ENCODE measurements at regions not wholly inside any gene's neighbourhood (a gene's known extent, or its start where the extent isn't known, plus 50 kb on each side); places are given as distances from the start of the nearest gene placed in this dataset.

GRCh38 chr4:128735714-128736113 lies 73.8 kb upstream of the JADE1 start:
- H3K4me3 ChIP-seq (ENCODE audit: low read depth, low read length): no peak overlapping the region
- no peak for DNase-seq (ENCODE audit: low read depth, low spot score)
- no peaks in the 10 kb centered on the region for H3K27me3 ChIP-seq (ENCODE audit: control insufficient read depth, insufficient read depth, low read length)
- ChIA-PET CTCF (no interaction called here), POLR2A (no interaction called here)
- no peak for TF ChIP-seq CTCF (IDR thresholded peaks at IDR 0.05; ENCODE audit: low read depth, low read length)
- H3K27ac ChIP-seq (ENCODE audit: low read depth, low read length): no peak overlapping the region
- H3K9me3 ChIP-seq (ENCODE audit: control insufficient read depth, insufficient read depth, low read length): no peaks in the 10 kb centered on the region

- POLR2A ChIA-PET: no interaction called here
- no peak for TF ChIP-seq CTCF (IDR thresholded peaks at IDR 0.05; ENCODE audit: low read depth, low read length)
- CTCF ChIA-PET: interaction anchor here (0.6 kb wide), 1 partner anchor 60 kb away, joined by 3 read pairs; no protein-coding TSS in a partner anchor
These were observed 81.3 kb upstream of the JADE1 start for GRCh38 chr4:128728190-128728589.

GRCh38 chr4:128727658-128728057 lies 81.8 kb upstream of the JADE1 start:
- POLR2A ChIA-PET: no interaction called here
- H3K9me3 ChIP-seq (ENCODE audit: control insufficient read depth, insufficient read depth, low read length): no peaks in the 10 kb centered on the region
- H3K27me3 ChIP-seq (ENCODE audit: control insufficient read depth, insufficient read depth, low read length): no peaks in the 10 kb centered on the region
- no peak for DNase-seq (ENCODE audit: low read depth, low spot score)
- TF ChIP-seq CTCF (IDR thresholded peaks at IDR 0.05; ENCODE audit: low read depth, low read length): no peak
- CTCF ChIA-PET: no interaction called here
- no peak overlapping the region for H3K4me3 ChIP-seq (ENCODE audit: low read depth, low read length)
- H3K27ac ChIP-seq (ENCODE audit: low read depth, low read length): no peak overlapping the region

More at GRCh38 chr4:128728190-128728589, 81.3 kb upstream of the JADE1 start:
- Histone ChIP-seq H3K4me3 (ENCODE audit: low read depth, low read length) (no peak overlapping the region), H3K27me3 (ENCODE audit: control insufficient read depth, insufficient read depth, low read length) (no peaks in the 10 kb centered on the region), H3K27ac (ENCODE audit: low read depth, low read length) (no peak overlapping the region), H3K9me3 (ENCODE audit: control insufficient read depth, insufficient read depth, low read length) (no peaks in the 10 kb centered on the region)
- no peak for DNase-seq (ENCODE audit: low read depth, low spot score)

- POLR2A ChIA-PET: interaction anchor here (0.7 to 0.8 kb wide), 3 partner anchors 151 to 172 kb away, joined by 3 to 4 read pairs (median 3); no protein-coding TSS in a partner anchor
- Histone ChIP-seq H3K4me3 (ENCODE audit: low read depth, low read length) (no peak overlapping the region), H3K27me3 (ENCODE audit: control insufficient read depth, insufficient read depth, low read length) (no peaks in the 10 kb centered on the region), H3K27ac (ENCODE audit: low read depth, low read length) (no peak overlapping the region), H3K9me3 (ENCODE audit: control insufficient read depth, insufficient read depth, low read length) (no peaks in the 10 kb centered on the region)
- TF ChIP-seq CTCF (IDR thresholded peaks at IDR 0.05; ENCODE audit: low read depth, low read length): no peak
- no peak for DNase-seq (ENCODE audit: low read depth, low spot score)
- CTCF ChIA-PET: interaction anchor here (1.2 kb wide), 1 partner anchor 34 kb away, joined by 3 read pairs; no protein-coding TSS in a partner anchor
These were observed 84.0 kb upstream of the JADE1 start for GRCh38 chr4:128725405-128726055.

- ChIA-PET CTCF (no interaction called here), POLR2A (no interaction called here)
- no peak for DNase-seq (ENCODE audit: low read depth, low spot score)
- no peak for TF ChIP-seq CTCF (IDR thresholded peaks at IDR 0.05; ENCODE audit: low read depth, low read length)
- Histone ChIP-seq H3K27ac (ENCODE audit: low read depth, low read length) (no peak overlapping the region), H3K27me3 (ENCODE audit: control insufficient read depth, insufficient read depth, low read length) (no peaks in the 10 kb centered on the region), H3K4me3 (ENCODE audit: low read depth, low read length) (no peak overlapping the region), H3K9me3 (ENCODE audit: control insufficient read depth, insufficient read depth, low read length) (no peaks in the 10 kb centered on the region)
These were observed 86.6 kb upstream of the JADE1 start for GRCh38 chr4:128722911-128723310.

All from AG04450 (cell line).